Body of pancreas (tissue), 4 donors: ENCODE measurements at regions not wholly inside any gene's neighbourhood (a gene's known extent, or its start where the extent isn't known, plus 50 kb on each side); places are given as distances from the start of the nearest gene placed in this dataset.

Source experiments
- CTCF ChIP-seq, 7 experiments: fragments of 450-650 bp in 4 of 7; fragments of 200-600 bp in 3 of 7; sonication (generic) in 3 of 7; IDR thresholded peaks; one replicate each; pipeline ENCODE4 v1.5.1; 2016 to 2019; ENCODE audit warnings: antibody characterized with exemption in 7 of 7
- POLR2A ChIP-seq, 3 donors: fragments of 450-650 bp; IDR thresholded peaks; one replicate each; pipeline ENCODE4 v1.6.1; 2016; ENCODE audit warnings: antibody characterized with exemption in 3 of 3, mild to moderate bottlenecking in 2 of 3

GRCh38 chr17:55865072-55865762, 114.4 kb downstream of the PCTP start:
- no peak for TF ChIP-seq POLR2A (IDR thresholded peaks at IDR 0.05)
- no peak for TF ChIP-seq CTCF (IDR thresholded peaks at IDR 0.05)
